Choroid plexus epithelial cell (primary cell): ENCODE measurements at regions not wholly inside any gene's neighbourhood (a gene's known extent, or its start where the extent isn't known, plus 50 kb on each side); places are given as distances from the start of the nearest gene placed in this dataset.

ENCODE experiments used
- DNase-seq: peaks from one replicate; pipeline ENCODE4 v3.0.0-alpha.2; 2010; ENCODE audit warnings: low read depth
- H3K4me3 ChIP-seq: 2 replicates; pipeline ENCODE4 v1.5.1; 2011; ENCODE audit warnings: low read depth, mild to moderate bottlenecking, control low read depth, low read length, moderate library complexity
- TF ChIP-seq, protein P1 (sequence below): conservative IDR thresholded peaks from 2 replicates; pipeline ENCODE4 v1.5.1; 2011; ENCODE audit warnings: low read depth, mild to moderate bottlenecking, control low read depth, inconsistent platforms, low read length, moderate library complexity

DNA sequence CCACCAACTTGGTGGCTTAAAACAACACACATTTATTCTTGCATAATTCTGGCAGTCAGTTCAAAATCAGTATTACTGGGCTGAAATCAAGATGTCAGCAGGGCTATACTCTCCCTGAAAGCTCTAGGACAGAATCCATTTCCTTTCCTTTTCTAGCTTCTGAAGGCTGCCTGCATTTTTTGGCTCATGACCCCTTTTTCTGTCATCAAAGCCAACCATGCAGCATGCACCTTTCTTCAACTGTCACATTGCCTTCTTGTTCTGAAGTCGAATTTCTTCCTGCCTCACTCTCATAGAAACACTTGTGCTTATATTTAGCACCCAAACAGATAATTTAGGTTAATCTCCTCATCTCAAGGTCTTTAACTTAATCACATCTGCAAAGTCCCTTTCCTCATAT, 79.8 kb upstream of the PPP1R2C start:
- no peak overlapping the region for H3K4me3 ChIP-seq
- no peak for DNase-seq
- TF ChIP-seq, protein P1, sequence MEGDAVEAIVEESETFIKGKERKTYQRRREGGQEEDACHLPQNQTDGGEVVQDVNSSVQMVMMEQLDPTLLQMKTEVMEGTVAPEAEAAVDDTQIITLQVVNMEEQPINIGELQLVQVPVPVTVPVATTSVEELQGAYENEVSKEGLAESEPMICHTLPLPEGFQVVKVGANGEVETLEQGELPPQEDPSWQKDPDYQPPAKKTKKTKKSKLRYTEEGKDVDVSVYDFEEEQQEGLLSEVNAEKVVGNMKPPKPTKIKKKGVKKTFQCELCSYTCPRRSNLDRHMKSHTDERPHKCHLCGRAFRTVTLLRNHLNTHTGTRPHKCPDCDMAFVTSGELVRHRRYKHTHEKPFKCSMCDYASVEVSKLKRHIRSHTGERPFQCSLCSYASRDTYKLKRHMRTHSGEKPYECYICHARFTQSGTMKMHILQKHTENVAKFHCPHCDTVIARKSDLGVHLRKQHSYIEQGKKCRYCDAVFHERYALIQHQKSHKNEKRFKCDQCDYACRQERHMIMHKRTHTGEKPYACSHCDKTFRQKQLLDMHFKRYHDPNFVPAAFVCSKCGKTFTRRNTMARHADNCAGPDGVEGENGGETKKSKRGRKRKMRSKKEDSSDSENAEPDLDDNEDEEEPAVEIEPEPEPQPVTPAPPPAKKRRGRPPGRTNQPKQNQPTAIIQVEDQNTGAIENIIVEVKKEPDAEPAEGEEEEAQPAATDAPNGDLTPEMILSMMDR: no peak

- TF ChIP-seq, protein P1: no peak
- H3K4me3 ChIP-seq: no peak overlapping the region
- DNase-seq: no peak
These were observed 91.0 kb upstream of the PPP1R2C start for GRCh38 chrX:42869011-42869410.

- TF ChIP-seq, protein P1: no peak
- DNase-seq: no peak
These were observed 91.9 kb upstream of the PPP1R2C start for GRCh38 chrX:42869659-42870476.

DNA sequence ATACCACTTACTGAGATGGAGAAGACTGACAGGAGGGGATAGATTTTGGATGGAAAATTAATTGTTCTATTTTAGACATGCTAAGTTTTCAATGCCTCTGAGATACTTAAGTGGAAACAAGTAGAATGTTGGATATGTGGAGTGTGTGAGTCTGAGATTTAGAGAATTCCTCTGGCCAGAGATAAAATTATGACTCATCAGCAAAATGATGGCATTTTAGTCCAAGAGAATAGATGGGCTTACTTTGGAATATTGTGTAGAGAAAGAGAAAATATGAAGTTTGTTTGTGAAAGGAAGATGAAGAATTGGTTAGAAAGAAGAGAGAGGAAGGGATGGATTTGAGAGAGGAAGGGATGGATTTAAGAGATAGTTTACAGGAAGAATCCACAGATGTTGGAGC, 108.6 kb upstream of the PPP1R2C start:
- no peak overlapping the region for H3K4me3 ChIP-seq
- DNase-seq: no peak
- TF ChIP-seq, protein P1: no peak

More at GRCh38 chrX:42869659-42870476, 91.9 kb upstream of the PPP1R2C start:
- no peak overlapping the region for H3K4me3 ChIP-seq

GRCh38 chrX:42900947-42901346, 123.0 kb upstream of the PPP1R2C start:
- TF ChIP-seq, protein P1: no peak
- DNase-seq: peak; percentile 13

GRCh38 chrX:42902513-42902912, 124.5 kb upstream of the PPP1R2C start:
- DNase-seq: no peak
- H3K4me3 ChIP-seq: no peak overlapping the region
- TF ChIP-seq, protein P1: no peak

More at GRCh38 chrX:42900947-42901346, 123.0 kb upstream of the PPP1R2C start:
- no peak overlapping the region for H3K4me3 ChIP-seq

GRCh38 chrX:42920752-42921151, 142.8 kb upstream of the PPP1R2C start:
- H3K4me3 ChIP-seq: no peak overlapping the region
- no peak for DNase-seq
- TF ChIP-seq, protein P1: no peak
